GM21723 (cell line): ENCODE measurements at regions not wholly inside any gene's neighbourhood (a gene's known extent, or its start where the extent isn't known, plus 50 kb on each side); places are given as distances from the start of the nearest gene placed in this dataset.

Experiments
- ATAC-seq: cut with Tn5 transposase; IDR thresholded peaks from one replicate; pipeline ENCODE4 v1.9.1; 2021; ENCODE audit warnings: mild to moderate bottlenecking, moderate library complexity; ENCODE audit not compliant: unreplicated experiment

GRCh38 chr9:121568343-121569265 is 69.0 kb upstream of the GGTA1 start:
- no peak for ATAC-seq

- no peak for ATAC-seq
Observed at GRCh38 chr9:121569266-121569648, 69.6 kb upstream of the GGTA1 start.

GRCh38 chr9:121572581-121572980 is 72.9 kb upstream of the GGTA1 start:
- no peak for ATAC-seq

GRCh38 chr9:121573717-121574485 is 74.3 kb upstream of the GGTA1 start:
- no peak for ATAC-seq

- no peak for ATAC-seq
Observed at GRCh38 chr9:121574774-121575519, 75.3 kb upstream of the GGTA1 start.

DNA sequence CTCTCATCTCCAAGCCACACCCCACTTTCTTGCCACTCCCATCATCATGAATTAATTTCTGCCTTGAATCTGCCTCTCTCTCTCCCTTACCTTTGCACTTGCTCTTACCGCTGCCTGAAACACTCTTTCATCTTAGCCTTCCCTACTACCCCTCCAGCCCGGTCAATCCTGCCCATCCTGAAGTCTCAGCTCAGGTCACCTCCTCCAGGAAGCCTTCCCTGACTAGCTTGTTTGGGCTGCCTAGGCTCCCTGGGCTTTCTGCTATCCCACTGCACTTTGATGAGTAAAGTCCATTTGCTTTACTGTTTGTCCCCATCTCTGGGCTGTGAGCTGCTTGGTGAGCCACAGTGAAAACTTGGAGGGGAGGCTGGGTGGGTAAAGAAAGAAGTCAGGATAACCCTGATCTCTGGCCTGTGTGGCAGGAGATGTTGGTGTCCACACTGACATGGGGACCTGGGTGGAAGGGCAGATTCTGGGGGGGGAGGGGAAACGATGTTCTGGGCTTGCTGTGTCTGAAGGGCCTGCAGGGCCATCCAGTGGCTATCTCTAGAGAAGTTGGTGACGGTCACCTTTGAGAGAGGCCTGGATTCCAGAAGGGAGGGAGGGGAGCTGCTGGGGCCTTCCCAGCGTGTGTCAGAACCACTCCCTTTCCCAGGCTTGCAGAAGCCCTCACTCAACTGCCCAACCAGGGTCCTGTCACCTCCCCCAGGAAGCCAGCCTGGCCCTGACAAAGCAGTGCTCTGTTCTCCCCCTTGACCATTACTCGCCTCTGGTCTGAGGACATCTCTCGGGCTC is 75.0 kb upstream of the DAB2IP start:
- ATAC-seq: no peak

DNA sequence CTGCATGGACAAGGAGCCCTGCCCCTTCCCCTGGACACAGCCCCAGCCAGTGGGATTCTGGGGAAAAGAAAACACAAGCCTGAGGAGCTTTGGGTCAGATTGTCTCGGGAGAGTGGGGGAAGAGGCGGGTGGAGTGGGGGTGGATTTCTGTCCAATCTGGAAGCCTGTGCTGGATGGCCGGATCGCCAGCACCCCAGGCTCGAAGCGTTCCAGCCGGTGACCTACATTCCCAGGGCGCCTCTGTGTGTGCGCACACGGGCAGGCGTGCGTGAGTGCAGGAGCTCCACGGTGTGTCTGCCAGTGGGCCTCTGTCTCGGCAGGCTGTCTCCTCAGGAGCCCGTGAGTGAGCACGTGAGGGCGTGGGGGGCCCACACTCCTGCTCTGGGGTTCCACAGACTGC is 74.3 kb upstream of the DAB2IP start:
- no peak for ATAC-seq

- no peak for ATAC-seq
Observed at GRCh38 chr9:121577572-121577971, 73.9 kb upstream of the DAB2IP start.

DNA sequence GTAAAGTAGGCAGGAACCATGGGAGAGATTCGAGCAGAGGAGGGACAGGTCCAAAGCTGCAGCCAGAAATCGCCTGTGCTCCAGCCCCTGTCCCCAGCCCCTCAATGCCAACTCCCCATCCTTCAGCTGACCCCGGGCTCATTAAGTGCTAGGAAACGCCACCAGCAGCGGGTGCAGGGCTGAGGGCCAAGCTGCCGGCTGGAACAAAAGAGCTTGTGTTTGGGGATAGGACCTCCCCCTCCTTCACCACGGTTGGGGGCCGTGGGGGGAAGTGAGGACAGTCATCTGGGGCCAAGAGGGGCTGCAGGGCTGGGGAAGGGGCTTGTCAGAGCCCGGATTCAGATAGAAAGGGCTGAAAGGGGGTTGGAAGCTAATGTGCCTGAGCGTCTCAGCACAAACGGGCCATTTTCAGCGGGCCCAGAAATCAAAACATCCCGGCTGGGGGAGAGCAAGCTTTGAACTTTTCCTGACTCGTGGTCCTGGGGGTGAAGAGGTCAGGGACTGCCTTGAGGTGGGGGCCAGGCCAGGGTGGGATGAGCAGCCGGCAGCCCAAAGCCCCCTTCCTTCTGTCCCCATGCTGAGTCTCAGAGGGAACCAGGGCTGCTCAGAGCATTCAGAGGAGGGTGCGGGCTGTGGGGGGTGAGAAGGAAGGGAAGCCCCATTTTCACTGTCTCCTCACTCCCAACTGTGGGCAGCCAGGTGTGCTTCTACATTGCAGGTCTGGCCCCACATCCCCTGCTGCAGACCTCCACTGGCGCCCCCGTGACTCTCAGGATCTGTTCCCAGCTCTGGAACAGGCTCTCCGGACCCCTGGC is 69.4 kb upstream of the DAB2IP start:
- no peak for ATAC-seq

- ATAC-seq: no peak
Observed at GRCh38 chr9:121582641-121583040, 68.8 kb upstream of the DAB2IP start.

- ATAC-seq: no peak
Observed at GRCh38 chr9:121584421-121584820, 67.0 kb upstream of the DAB2IP start.

DNA sequence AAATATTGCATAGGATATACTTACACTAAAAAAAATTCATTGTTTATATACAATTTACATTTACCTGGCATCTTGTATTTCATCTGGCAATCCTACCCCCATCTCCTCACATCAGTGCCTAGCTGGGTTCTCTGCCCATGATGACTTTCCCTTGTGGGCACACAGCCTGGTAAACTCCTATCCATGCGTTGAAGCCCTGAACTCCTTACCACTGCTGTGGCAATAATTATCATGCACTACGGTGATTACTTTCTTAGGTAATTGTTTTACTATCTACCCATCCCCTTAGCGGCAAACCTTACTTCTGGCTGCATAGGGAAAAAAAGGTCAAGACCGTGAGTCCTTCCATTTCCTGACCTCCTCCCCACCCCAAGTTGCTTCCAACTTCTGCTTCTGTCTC is 63.6 kb upstream of the DAB2IP start:
- ATAC-seq: no peak

DNA sequence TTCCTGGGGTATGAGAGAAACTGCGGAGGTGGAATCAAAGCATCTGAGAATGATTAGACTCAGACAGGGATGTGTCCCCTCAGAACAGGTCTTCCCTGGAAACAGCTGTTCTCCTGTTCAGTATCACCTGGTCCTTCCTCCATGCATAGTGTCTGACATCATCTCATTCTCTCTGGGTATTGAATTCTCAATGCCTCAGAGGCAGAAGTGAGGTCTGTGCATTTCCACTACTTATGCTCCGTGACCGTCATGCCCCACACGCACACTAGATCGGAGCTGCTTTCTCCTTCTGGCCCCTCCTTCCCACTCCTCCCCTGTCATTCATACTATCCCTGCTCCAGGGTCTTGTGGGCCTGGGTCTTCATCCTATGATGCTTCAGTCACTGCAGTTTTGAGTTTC is 61.4 kb upstream of the DAB2IP start:
- no peak for ATAC-seq

DNA sequence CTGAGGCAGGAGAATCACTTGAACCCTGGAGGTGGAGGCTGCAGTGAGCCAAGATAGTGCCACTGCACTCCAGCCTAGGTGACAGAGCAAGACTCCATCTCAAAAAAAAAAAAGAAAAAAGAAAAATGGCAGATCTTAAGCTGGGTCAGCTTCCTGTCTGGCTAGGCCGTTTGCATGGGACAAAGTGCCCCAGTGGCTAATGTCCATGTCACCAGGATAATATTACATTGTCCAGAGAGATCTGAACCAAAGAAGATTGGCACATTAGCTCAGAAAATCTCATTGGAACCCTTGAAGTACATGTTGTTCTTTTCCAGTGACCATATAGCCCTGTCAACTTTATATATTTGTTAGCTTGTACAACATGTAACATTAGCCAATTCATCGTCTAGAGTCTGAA is 59.2 kb upstream of the DAB2IP start:
- no peak for ATAC-seq

GRCh38 chr9:121593066-121593465 is 58.4 kb upstream of the DAB2IP start:
- ATAC-seq: no peak

DNA sequence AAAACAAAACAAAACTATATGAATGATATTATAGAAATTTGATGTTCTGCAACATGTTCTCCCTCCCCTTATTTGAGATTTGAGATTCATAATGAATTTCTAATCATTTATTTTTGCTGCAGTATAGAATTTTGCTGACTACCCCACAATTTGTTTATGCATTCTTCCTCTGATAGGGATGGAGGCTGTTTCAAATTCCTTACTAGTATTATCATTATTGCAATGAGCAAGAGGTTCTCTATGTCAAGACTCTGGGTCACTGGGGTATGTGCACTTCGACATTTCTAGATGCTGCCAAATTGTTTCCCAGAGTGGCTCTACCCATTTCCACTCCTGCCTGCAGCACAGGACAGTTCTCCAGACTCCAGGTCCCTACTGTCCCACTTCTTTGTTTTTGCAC is 54.9 kb upstream of the DAB2IP start:
- ATAC-seq: no peak

DNA sequence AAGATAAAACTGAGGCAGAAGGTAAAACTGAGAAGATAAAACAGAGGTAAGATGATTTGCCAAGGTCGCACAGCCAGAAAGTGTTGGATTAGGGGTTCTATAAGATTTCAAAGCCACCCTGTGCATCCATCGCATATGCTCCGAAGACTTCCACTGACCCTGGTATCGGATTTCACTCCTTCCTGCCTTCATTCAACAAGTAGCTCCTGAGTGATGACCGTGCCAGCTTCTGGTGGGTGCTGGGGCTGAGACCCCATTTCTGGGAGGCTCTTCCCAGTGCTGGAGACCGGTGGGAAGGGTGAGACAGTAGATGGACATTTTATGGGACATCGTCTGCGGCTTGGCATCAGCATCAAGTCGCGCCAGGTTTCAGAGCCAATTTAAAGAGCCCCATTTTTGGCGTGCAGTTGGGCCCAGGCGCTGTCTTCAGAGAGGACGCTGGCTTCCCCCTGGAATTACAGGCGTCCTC is 53.7 kb upstream of the DAB2IP start:
- ATAC-seq: no peak

DNA sequence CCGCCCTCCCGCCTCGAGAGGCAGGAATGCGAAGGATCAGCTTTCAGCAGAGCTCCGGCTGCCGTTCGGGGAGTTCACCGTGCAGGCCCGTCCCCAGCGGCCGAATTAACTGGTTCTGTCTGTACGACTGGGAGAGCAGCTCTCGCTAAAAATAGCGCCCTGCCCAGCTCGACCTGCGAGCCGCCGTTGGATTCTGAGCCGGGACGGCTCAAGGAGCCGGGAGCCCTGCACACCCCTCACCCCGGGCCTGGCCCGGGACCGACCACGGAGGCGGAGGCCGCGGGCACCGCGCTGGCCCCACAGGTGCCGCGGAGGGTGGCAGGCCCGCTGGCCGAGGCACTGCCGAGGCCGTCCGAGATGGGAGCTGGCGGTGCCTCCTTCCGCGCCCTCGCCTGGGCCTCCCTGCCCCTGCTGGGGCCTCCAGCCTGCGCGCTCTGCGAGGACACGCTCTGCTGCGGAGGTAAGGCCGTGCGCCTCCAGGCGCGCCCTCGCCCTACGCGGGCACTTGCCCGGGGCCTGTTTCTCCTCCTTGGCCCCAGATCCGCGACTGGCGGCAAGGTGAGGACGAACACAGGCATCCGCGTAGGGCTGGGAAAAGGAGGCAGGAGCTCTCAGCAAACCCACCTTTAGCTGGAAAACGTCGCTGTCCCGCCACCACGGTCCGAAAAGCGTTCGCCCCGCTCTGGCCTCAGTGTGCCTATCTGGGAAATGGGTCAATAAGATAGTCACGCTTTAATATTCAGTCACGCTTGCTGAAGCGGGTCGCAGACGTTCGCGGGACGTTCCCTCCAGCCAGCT is 53.1 kb upstream of the DAB2IP start:
- ATAC-seq: no peak
